ENCODE measurements at regions not wholly inside any gene's neighbourhood (a gene's known extent, or its start where the extent isn't known, plus 50 kb on each side); places are given as distances from the start of the nearest gene placed in this dataset.

GRCh38 chr5:58048954-58049353 is 410.9 kb downstream of the PLK2 start:
- Histone ChIP-seq H3K36me3 (no peaks in the 10 kb centered on the region), H3K27me3 (no peaks in the 10 kb centered on the region), H3K27ac (no peak overlapping the region), H3K4me3 (no peak overlapping the region), H3K9me3 (no peaks in the 10 kb centered on the region), H3K4me1 (no peaks in the 10 kb centered on the region)
- WGBS, 2 donors (ENCODE audit: low coverage in 1 of 2) = 65 to 71% methylated on average over 3 of the region's 3 CpGs
- TF ChIP-seq POLR2A (IDR thresholded peaks at IDR 0.05) = no peak
- TF ChIP-seq CTCF (IDR thresholded peaks at IDR 0.05) = no peak
- no peak for ATAC-seq

- Histone ChIP-seq H3K27me3 (no peaks in the 10 kb centered on the region), H3K4me3 (no peak overlapping the region), H3K9me3 (no peaks in the 10 kb centered on the region), H3K4me1 (no peaks in the 10 kb centered on the region), H3K27ac (no peak overlapping the region), H3K36me3 (no peaks in the 10 kb centered on the region)
- ATAC-seq = no peak
- WGBS, 2 donors (ENCODE audit: low coverage in 1 of 2) = 91 to 100% methylated on average over 4 of the region's 4 CpGs
- TF ChIP-seq EP300 (IDR thresholded peaks at IDR 0.05) = no peak
- no peak for TF ChIP-seq CTCF (IDR thresholded peaks at IDR 0.05)
- no peak for TF ChIP-seq POLR2A (IDR thresholded peaks at IDR 0.05)
Measured at GRCh38 chr5:58048185-58048925, 411.5 kb downstream of the PLK2 start.

- Histone ChIP-seq H3K9me3 (no peaks in the 10 kb centered on the region), H3K4me3 (no peak overlapping the region), H3K27me3 (no peaks in the 10 kb centered on the region), H3K4me1 (no peaks in the 10 kb centered on the region), H3K36me3 (no peaks in the 10 kb centered on the region), H3K27ac (no peak overlapping the region)
- WGBS, 2 donors (ENCODE audit: low coverage in 1 of 2) = 86 to 100% methylated on average over 1 of the region's 1 CpG
- TF ChIP-seq EP300 (IDR thresholded peaks at IDR 0.05) (no peak), POLR2A (IDR thresholded peaks at IDR 0.05) (no peak), POLR2AphosphoS5 (IDR thresholded peaks at IDR 0.05) (no peak), CTCF (IDR thresholded peaks at IDR 0.05) (no peak)
- ATAC-seq = no peak
Measured at GRCh38 chr5:58046371-58046770, 413.5 kb downstream of the PLK2 start.

DNA sequence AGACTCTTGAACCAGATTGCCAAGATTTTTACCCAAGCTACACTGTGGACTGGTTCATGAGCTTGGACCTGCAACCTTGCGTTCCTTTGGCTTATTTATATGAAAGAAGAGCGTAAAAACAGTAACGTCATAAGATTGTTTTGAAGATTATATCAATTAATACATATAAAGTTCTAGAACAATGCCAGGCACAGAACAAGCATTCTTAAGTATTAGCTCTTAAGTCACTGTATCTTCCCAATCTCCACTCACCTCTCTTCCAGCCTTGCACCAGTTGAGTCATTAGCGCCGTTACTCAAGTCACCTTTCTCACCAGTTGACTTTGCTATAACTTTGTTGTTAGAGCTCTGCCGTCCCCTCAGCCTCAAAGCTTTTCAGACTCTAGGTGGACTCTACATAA is 415.7 kb downstream of the PLK2 start:
- H3K36me3 ChIP-seq = no peaks in the 10 kb centered on the region
- 79 to 94% methylated on average over 6 of the region's 6 CpGs for WGBS, 2 donors (ENCODE audit: low coverage in 1 of 2)
- H3K27me3 ChIP-seq = no peaks in the 10 kb centered on the region
- no peak overlapping the region for H3K4me3 ChIP-seq
- no peaks in the 10 kb centered on the region for H3K9me3 ChIP-seq
- TF ChIP-seq POLR2AphosphoS5 (IDR thresholded peaks at IDR 0.05) (no peak), CTCF (IDR thresholded peaks at IDR 0.05) (no peak), POLR2A (IDR thresholded peaks at IDR 0.05) (no peak), EP300 (IDR thresholded peaks at IDR 0.05) (no peak)
- H3K27ac ChIP-seq = no peak overlapping the region
- ATAC-seq = no peak
- no peaks in the 10 kb centered on the region for H3K4me1 ChIP-seq
